ENCODE measurements at regions not wholly inside any gene's neighbourhood (a gene's known extent, or its start where the extent isn't known, plus 50 kb on each side); places are given as distances from the start of the nearest gene placed in this dataset.

DNA sequence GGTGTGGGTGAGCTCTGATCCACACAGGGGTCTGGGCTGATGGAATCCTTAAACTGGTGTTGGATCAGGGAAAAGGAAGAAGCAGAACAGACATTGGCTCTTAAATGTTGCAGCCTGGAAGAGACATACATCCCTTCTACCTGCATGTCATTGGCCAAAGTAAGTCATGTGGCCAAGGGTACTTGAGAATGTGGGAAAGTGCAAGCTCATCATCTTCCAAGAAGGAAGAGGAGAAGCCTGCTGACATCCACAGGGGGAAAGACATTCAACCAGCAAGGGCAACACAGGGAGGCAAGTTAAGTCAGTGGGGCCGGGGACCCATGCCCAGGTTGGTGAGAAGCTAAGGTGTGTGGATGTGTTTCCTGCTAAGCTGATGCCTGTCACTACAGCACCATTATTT is 272.8 kb upstream of the MKI67 start:
- TF ChIP-seq, protein P1, sequence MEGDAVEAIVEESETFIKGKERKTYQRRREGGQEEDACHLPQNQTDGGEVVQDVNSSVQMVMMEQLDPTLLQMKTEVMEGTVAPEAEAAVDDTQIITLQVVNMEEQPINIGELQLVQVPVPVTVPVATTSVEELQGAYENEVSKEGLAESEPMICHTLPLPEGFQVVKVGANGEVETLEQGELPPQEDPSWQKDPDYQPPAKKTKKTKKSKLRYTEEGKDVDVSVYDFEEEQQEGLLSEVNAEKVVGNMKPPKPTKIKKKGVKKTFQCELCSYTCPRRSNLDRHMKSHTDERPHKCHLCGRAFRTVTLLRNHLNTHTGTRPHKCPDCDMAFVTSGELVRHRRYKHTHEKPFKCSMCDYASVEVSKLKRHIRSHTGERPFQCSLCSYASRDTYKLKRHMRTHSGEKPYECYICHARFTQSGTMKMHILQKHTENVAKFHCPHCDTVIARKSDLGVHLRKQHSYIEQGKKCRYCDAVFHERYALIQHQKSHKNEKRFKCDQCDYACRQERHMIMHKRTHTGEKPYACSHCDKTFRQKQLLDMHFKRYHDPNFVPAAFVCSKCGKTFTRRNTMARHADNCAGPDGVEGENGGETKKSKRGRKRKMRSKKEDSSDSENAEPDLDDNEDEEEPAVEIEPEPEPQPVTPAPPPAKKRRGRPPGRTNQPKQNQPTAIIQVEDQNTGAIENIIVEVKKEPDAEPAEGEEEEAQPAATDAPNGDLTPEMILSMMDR (IDR thresholded peaks at IDR 0.05), result no peak
- no peak for TF ChIP-seq POLR2A (IDR thresholded peaks at IDR 0.05)

Data from uterus (tissue), 2 donors.